ENCODE measurements at regions not wholly inside any gene's neighbourhood (a gene's known extent, or its start where the extent isn't known, plus 50 kb on each side); places are given as distances from the start of the nearest gene placed in this dataset.

DNA sequence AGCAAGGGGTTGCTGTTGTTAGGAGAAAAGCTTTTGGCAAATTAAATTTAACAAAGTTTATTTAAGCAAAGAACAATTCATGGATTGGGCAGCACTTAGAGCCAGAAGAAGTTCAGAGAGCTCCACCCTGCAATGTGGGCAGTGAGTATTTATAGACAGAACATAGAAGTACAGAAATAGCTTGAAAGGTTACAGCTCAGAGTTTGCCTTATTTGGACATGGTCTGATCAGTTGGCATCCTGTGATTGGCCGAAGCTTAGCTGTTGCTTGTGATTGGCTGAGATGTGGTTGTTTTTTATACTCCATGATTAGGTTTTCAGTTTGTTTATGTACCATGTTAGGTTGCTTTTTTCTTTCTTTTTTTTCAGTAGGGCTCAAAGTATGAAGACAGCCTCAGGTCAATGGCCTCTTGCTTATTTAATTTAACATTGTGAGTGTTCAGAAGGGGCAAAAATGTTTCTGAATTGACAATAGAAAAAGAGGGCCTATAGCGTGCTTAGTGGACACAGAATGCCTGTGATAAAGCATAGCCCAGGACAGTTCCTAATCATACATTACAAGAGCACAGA is 293.8 kb downstream of the IGSF11 start:
- Mint-ChIP-seq H3K36me3 (ENCODE audit: insufficient read depth, unreplicated experiment) (no peaks in the 10 kb centered on the region), H3K27ac (ENCODE audit: unreplicated experiment) (no peak overlapping the region), H3K27me3 (ENCODE audit: unreplicated experiment) (no peaks in the 10 kb centered on the region), H3K9me3 (ENCODE audit: low read depth, unreplicated experiment) (peaks cover 3% of the 10 kb centered on the region), H3K4me1 (ENCODE audit: low read depth, unreplicated experiment) (no peaks in the 10 kb centered on the region), H3K4me3 (ENCODE audit: low read depth, unreplicated experiment) (no peak overlapping the region)
- no peak for DNase-seq
- intact Hi-C loops (cut with micrococcal nuclease; ENCODE audit: unreplicated experiment) = no loop called here
- CTCF ChIA-PET = interaction anchor here (0.6 kb wide), 1 partner anchor 21 kb away, joined by 6 read pairs; no protein-coding TSS in a partner anchor
- BruUV-seq (replicated peaks) = no TSS peak
- TF ChIP-seq, protein P1, sequence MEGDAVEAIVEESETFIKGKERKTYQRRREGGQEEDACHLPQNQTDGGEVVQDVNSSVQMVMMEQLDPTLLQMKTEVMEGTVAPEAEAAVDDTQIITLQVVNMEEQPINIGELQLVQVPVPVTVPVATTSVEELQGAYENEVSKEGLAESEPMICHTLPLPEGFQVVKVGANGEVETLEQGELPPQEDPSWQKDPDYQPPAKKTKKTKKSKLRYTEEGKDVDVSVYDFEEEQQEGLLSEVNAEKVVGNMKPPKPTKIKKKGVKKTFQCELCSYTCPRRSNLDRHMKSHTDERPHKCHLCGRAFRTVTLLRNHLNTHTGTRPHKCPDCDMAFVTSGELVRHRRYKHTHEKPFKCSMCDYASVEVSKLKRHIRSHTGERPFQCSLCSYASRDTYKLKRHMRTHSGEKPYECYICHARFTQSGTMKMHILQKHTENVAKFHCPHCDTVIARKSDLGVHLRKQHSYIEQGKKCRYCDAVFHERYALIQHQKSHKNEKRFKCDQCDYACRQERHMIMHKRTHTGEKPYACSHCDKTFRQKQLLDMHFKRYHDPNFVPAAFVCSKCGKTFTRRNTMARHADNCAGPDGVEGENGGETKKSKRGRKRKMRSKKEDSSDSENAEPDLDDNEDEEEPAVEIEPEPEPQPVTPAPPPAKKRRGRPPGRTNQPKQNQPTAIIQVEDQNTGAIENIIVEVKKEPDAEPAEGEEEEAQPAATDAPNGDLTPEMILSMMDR (IDR thresholded peaks at IDR 0.05; ENCODE audit: unreplicated experiment) = no peak

DNA sequence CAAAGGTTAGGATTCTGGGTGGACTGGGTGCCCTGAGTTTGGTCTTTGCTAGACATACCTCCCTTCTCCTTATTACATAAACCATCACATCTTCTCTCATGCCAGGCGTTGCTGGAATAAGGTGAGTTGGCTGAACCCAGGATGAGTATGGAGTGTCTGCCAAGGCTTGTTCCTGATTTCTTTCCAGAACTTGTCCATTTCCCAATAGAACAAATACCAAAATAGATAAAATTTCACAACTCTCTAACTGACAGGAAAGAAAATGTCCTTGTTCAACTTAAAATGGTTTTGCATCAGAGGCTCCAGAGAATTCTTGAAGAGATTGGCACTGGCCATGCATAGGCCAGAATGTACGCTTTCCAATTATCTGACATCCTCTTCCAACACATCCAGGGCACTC is 291.9 kb downstream of the IGSF11 start:
- peaks cover 3% of the 10 kb centered on the region for H3K9me3 Mint-ChIP-seq (ENCODE audit: low read depth, unreplicated experiment)
- no peak overlapping the region for H3K27ac Mint-ChIP-seq (ENCODE audit: unreplicated experiment)
- DNase-seq = no peak
- intact Hi-C loops (cut with micrococcal nuclease; ENCODE audit: unreplicated experiment) = no loop called here
- TF ChIP-seq, protein P1 (IDR thresholded peaks at IDR 0.05; ENCODE audit: unreplicated experiment) = no peak
- H3K4me3 Mint-ChIP-seq (ENCODE audit: low read depth, unreplicated experiment) = no peak overlapping the region
- BruUV-seq (replicated peaks) = no TSS peak
- H3K4me1 Mint-ChIP-seq (ENCODE audit: low read depth, unreplicated experiment) = no peaks in the 10 kb centered on the region
- CTCF ChIA-PET = interaction anchor here (0.6 kb wide), 1 partner anchor 19 kb away, joined by 3 read pairs; no protein-coding TSS in a partner anchor
- no peaks in the 10 kb centered on the region for H3K27me3 Mint-ChIP-seq (ENCODE audit: unreplicated experiment)
- H3K36me3 Mint-ChIP-seq (ENCODE audit: insufficient read depth, unreplicated experiment) = no peaks in the 10 kb centered on the region

DNA sequence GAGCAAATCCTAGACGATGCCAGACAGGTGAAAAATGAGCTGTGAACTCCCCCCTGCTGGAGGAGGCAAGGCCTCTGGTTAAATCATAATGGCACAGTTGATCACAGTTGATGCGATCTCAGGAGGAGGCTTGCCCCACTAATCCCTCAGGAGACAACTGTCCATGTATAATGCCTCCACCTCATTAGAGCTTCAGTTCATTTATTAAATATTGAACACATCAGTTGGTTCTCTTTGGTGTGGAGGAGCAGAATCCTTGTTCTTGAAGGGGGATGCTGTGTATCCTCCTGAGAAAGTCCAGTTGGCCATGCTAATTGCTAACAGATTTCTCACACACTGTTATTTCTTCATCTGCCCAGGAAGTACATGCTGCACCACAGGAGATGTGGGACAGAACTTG is 290.5 kb downstream of the IGSF11 start:
- no TSS peak for BruUV-seq (replicated peaks)
- TF ChIP-seq, protein P1 (IDR thresholded peaks at IDR 0.05; ENCODE audit: unreplicated experiment) = no peak
- H3K4me3 Mint-ChIP-seq (ENCODE audit: low read depth, unreplicated experiment) = no peak overlapping the region
- H3K4me1 Mint-ChIP-seq (ENCODE audit: low read depth, unreplicated experiment) = no peaks in the 10 kb centered on the region
- CTCF ChIA-PET = no interaction called here
- intact Hi-C loops (cut with micrococcal nuclease; ENCODE audit: unreplicated experiment) = no loop called here
- H3K27ac Mint-ChIP-seq (ENCODE audit: unreplicated experiment) = no peak overlapping the region
- H3K27me3 Mint-ChIP-seq (ENCODE audit: unreplicated experiment) = no peaks in the 10 kb centered on the region
- peaks cover 3% of the 10 kb centered on the region for H3K9me3 Mint-ChIP-seq (ENCODE audit: low read depth, unreplicated experiment)
- DNase-seq = no peak
- H3K36me3 Mint-ChIP-seq (ENCODE audit: insufficient read depth, unreplicated experiment) = no peaks in the 10 kb centered on the region

DNA sequence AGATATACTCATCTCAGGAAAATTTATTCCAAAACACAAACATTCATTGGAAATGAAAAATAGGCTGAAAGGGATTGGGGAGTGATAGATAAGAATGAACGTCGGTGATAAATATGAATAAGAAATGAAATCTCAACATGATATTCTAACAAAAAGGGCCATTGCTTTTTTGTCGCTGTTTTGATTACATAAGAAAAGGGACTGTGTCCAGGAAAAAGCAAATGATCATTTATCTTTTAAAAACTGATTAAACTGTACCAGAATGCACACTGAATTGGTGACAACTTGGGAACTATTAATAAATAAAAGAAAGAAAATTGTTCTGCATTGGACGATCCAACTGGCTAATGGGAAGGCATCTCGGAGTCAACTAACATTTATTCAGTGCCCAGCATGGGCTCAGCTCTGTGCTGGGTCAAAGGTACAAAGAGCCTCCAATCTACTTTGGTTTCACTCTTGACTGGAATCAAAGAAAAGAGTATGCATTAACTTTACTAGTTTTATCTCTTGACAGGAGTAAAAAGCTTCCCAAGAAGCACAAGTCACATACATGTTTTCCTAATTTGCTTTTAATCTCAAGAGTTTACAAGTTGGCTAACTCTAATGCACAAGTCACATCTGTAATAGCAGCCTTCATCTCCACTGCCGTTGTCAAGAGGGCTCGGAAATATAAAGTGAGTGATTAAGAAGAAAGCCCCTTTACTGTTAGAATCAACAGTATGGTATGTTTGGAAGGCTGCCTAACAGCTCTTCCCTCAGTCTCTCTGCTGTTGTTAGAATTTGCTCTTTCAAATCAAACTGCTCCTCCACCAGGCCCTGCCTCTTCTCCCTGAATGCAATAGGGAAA is 280.0 kb downstream of the IGSF11 start:
- Mint-ChIP-seq H3K27me3 (ENCODE audit: unreplicated experiment) (no peaks in the 10 kb centered on the region), H3K4me1 (ENCODE audit: low read depth, unreplicated experiment) (no peaks in the 10 kb centered on the region), H3K36me3 (ENCODE audit: insufficient read depth, unreplicated experiment) (no peaks in the 10 kb centered on the region), H3K9me3 (ENCODE audit: low read depth, unreplicated experiment) (no peaks in the 10 kb centered on the region), H3K27ac (ENCODE audit: unreplicated experiment) (no peak overlapping the region), H3K4me3 (ENCODE audit: low read depth, unreplicated experiment) (no peak overlapping the region)
- TF ChIP-seq, protein P1 (IDR thresholded peaks at IDR 0.05; ENCODE audit: unreplicated experiment) = no peak
- BruUV-seq (replicated peaks) = no TSS peak
- no peak for DNase-seq
- intact Hi-C loops (cut with micrococcal nuclease; ENCODE audit: unreplicated experiment) = no loop called here
- CTCF ChIA-PET = no interaction called here
